ENCODE measurements at regions not wholly inside any gene's neighbourhood (a gene's known extent, or its start where the extent isn't known, plus 50 kb on each side); places are given as distances from the start of the nearest gene placed in this dataset.

DNA sequence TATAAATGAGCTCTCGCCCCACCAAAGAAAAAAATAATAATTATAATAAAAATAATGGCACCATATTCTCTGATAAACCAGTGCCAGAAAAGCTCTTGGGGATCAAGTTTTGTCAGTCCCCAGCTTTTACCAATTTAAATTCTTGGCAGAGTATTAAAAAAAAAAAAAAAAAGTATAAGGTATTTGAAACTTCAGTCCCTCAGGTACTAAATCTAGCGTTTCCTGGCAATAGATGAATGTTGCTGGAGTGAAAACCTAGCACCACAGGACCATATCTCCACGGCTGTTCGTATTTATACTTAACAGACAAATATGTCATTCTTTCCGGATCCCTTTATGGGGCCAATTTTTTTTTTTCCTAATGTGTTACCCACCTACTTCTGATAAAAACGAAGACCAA is 646.2 kb downstream of the CCDC171 start:
- Histone ChIP-seq H3K27ac (ENCODE audit: insufficient read depth, low read length) (no peak overlapping the region), H3K27me3 (ENCODE audit: control insufficient read depth, insufficient read depth, low read length) (no peaks in the 10 kb centered on the region), H4K20me1 (ENCODE audit: control insufficient read depth, extremely low read depth, insufficient read depth, low read length) (no peaks in the 10 kb centered on the region), H3K9ac (ENCODE audit: insufficient read depth, low read length) (no peak overlapping the region), H3K4me3 (replicated peaks in 1 of 4; ENCODE audit: control extremely low read depth in 1 of 4, insufficient read depth in 1 of 4, low read depth in 3 of 4, low read length in 4 of 4) (no peak overlapping the region), H3K4me2 (ENCODE audit: extremely low read depth, insufficient read depth, low read length) (no peak overlapping the region), H2AFZ (ENCODE audit: low read length) (no peak overlapping the region), H3K36me3 (ENCODE audit: control insufficient read depth, insufficient read depth, low read length) (no peaks in the 10 kb centered on the region), H3K79me2 (ENCODE audit: control insufficient read depth, insufficient read depth, low read length) (no peaks in the 10 kb centered on the region), H3K9me3 (ENCODE audit: control insufficient read depth, insufficient read depth, low read depth, low read length) (no peaks in the 10 kb centered on the region), H3K4me1 (ENCODE audit: control insufficient read depth, extremely low read depth, insufficient read depth, low read length) (peaks cover 13% of the 10 kb centered on the region)
- TF ChIP-seq, protein P1, sequence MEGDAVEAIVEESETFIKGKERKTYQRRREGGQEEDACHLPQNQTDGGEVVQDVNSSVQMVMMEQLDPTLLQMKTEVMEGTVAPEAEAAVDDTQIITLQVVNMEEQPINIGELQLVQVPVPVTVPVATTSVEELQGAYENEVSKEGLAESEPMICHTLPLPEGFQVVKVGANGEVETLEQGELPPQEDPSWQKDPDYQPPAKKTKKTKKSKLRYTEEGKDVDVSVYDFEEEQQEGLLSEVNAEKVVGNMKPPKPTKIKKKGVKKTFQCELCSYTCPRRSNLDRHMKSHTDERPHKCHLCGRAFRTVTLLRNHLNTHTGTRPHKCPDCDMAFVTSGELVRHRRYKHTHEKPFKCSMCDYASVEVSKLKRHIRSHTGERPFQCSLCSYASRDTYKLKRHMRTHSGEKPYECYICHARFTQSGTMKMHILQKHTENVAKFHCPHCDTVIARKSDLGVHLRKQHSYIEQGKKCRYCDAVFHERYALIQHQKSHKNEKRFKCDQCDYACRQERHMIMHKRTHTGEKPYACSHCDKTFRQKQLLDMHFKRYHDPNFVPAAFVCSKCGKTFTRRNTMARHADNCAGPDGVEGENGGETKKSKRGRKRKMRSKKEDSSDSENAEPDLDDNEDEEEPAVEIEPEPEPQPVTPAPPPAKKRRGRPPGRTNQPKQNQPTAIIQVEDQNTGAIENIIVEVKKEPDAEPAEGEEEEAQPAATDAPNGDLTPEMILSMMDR (conservative IDR thresholded peaks at IDR 0.05 in 1 of 2, IDR thresholded peaks at IDR 0.05 in 1 of 2; ENCODE audit: low read depth in 1 of 2, low read length in 2 of 2), result no peak
- no peak for TF ChIP-seq EZH2 (IDR thresholded peaks at IDR 0.05; ENCODE audit: low read length, missing control alignments)
- DNase-seq (ENCODE audit: low read depth in 2 of 2), result no peak

GRCh38 chr9:16202221-16202620 is 649.4 kb downstream of the CCDC171 start:
- Histone ChIP-seq H4K20me1 (ENCODE audit: control insufficient read depth, extremely low read depth, insufficient read depth, low read length) (no peaks in the 10 kb centered on the region), H3K4me2 (ENCODE audit: extremely low read depth, insufficient read depth, low read length) (peak overlapping the region; percentile 15), H3K9ac (ENCODE audit: insufficient read depth, low read length) (no peak overlapping the region), H3K27ac (ENCODE audit: insufficient read depth, low read length) (no peak overlapping the region), H3K4me3 (replicated peaks in 1 of 4; ENCODE audit: control extremely low read depth in 1 of 4, insufficient read depth in 1 of 4, low read depth in 3 of 4, low read length in 4 of 4) (no peak overlapping the region), H3K27me3 (ENCODE audit: control insufficient read depth, insufficient read depth, low read length) (no peaks in the 10 kb centered on the region), H2AFZ (ENCODE audit: low read length) (no peak overlapping the region), H3K4me1 (ENCODE audit: control insufficient read depth, extremely low read depth, insufficient read depth, low read length) (peaks cover 17% of the 10 kb centered on the region), H3K9me3 (ENCODE audit: control insufficient read depth, insufficient read depth, low read depth, low read length) (no peaks in the 10 kb centered on the region), H3K36me3 (ENCODE audit: control insufficient read depth, insufficient read depth, low read length) (no peaks in the 10 kb centered on the region), H3K79me2 (ENCODE audit: control insufficient read depth, insufficient read depth, low read length) (no peaks in the 10 kb centered on the region)
- TF ChIP-seq EZH2 (IDR thresholded peaks at IDR 0.05; ENCODE audit: low read length, missing control alignments), result no peak
- TF ChIP-seq, protein P1 (conservative IDR thresholded peaks at IDR 0.05 in 1 of 2, IDR thresholded peaks at IDR 0.05 in 1 of 2; ENCODE audit: low read depth in 1 of 2, low read length in 2 of 2), result no peak
- peak; percentile 30 to 60 for DNase-seq (ENCODE audit: low read depth in 2 of 2)

DNA sequence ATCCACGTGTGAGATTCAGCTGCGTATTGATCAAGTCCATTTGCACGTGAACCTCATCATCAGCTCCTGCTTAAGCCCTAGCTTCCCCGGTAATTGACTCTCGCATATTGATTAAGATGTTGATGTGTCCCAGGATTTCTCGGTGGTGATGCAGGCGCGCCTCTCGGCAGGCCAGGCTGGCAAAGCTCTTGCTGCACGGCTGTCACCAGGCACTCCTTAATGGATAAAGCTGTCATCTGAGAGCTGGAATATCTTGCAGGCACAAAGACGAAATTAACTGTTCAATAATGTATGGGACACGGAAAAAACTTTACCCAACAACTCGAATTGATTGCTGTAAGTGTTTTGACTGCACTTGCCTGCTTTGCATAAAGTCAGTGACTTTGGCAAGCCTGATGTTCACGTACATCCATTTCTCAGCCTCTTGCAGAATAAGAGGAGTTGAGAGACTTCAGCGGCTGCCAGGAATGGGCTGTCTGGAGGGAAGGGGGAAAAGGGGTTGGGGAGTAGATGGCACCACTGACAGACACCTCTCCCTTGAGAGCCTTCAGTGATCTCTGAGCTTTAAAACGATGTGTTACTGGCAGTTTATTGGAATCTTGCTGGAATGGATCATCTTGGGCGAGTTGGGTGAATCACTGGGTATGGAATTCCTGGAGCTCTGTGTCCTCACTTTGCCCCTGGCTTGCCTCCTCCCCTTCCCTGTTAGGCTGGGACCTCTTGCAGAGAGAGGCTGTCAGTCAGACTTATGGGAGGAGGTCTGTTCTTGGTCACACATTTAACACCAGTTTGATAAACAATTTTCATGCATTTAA is 650.3 kb downstream of the CCDC171 start:
- Histone ChIP-seq H3K27ac (ENCODE audit: insufficient read depth, low read length) (peak overlapping the region; percentile 49), H2AFZ (ENCODE audit: low read length) (no peak overlapping the region), H3K9ac (ENCODE audit: insufficient read depth, low read length) (no peak overlapping the region)

More for the DNA sequence above, 650.3 kb downstream of the CCDC171 start:
- Histone ChIP-seq H3K4me1 (ENCODE audit: control insufficient read depth, extremely low read depth, insufficient read depth, low read length) (peaks cover 17% of the 10 kb centered on the region), H3K36me3 (ENCODE audit: control insufficient read depth, insufficient read depth, low read length) (no peaks in the 10 kb centered on the region), H4K20me1 (ENCODE audit: control insufficient read depth, extremely low read depth, insufficient read depth, low read length) (no peaks in the 10 kb centered on the region), H3K79me2 (ENCODE audit: control insufficient read depth, insufficient read depth, low read length) (no peaks in the 10 kb centered on the region), H3K4me2 (ENCODE audit: extremely low read depth, insufficient read depth, low read length) (peak overlapping the region; percentile 7), H3K4me3 (replicated peaks in 1 of 4; ENCODE audit: control extremely low read depth in 1 of 4, insufficient read depth in 1 of 4, low read depth in 3 of 4, low read length in 4 of 4) (no peak overlapping the region), H3K9me3 (ENCODE audit: control insufficient read depth, insufficient read depth, low read depth, low read length) (no peaks in the 10 kb centered on the region), H3K27me3 (ENCODE audit: control insufficient read depth, insufficient read depth, low read length) (no peaks in the 10 kb centered on the region)
- TF ChIP-seq EZH2 (IDR thresholded peaks at IDR 0.05; ENCODE audit: low read length, missing control alignments), result no peak
- TF ChIP-seq, protein P1 (conservative IDR thresholded peaks at IDR 0.05 in 1 of 2, IDR thresholded peaks at IDR 0.05 in 1 of 2; ENCODE audit: low read depth in 1 of 2, low read length in 2 of 2), result no peak
- DNase-seq (ENCODE audit: low read depth in 2 of 2), result peak; percentile 93 to 98

Data from fibroblast of lung (primary cell).